GM12878 (cell line): ENCODE measurements at regions not wholly inside any gene's neighbourhood (a gene's known extent, or its start where the extent isn't known, plus 50 kb on each side); places are given as distances from the start of the nearest gene placed in this dataset.

Experiments
- ATAC-seq: fragments of 200-7000 bp; cut with Tn5 transposase; 3 replicates; pipeline ENCODE4 v1.9.1; 2020; ENCODE audit warnings: mild to moderate bottlenecking, moderate library complexity
- BruUV-seq: library from RNA; stranded (reverse); fragments of 400-500 nt; replicated peaks from 2 replicates; lab custom pipeline; 2021; lab: Mats Ljungman, UMichigan
- CTCF ChIA-PET: fragments of 300-600 bp; sonication (Branson Sonifier 250); formaldehyde crosslinking; extraction: SDS; loops from one replicate; lab custom pipeline; 2021; ENCODE audit warnings: inconsistent platforms; lab: Yijun Ruan, JAX
- POLR2A ChIA-PET: fragments of 350-600 bp; formaldehyde crosslinking; extraction: SDS; loops from one replicate; lab custom pipeline; 2021; ENCODE audit warnings: inconsistent platforms; lab: Charles Lee
- RAD21 ChIA-PET: fragments of 300-600 bp; sonication (Branson Sonifier 250); formaldehyde crosslinking; loops from one replicate; lab custom pipeline; 2023; ENCODE audit warnings: antibody characterized with exemption; ENCODE audit not compliant: unreplicated experiment; lab: Charles Lee
- SMC1A ChIA-PET: fragments of 300-600 bp; sonication (Branson Sonifier 250); formaldehyde crosslinking; loops from one replicate; lab custom pipeline; 2023; ENCODE audit not compliant: unreplicated experiment, uncharacterized antibody; lab: Charles Lee
- DNase-seq: peaks from one replicate; pipeline ENCODE4 v3.0.0-alpha.2; 2011; ENCODE audit warnings: low read depth, low spot score
- FAIRE-seq: peaks from 3 replicates; lab custom pipeline; 2011; peaks lifted over from hg19 to GRCh38; lab: Jason Lieb, UNC
- H2AFZ ChIP-seq: 2 replicates; pipeline ENCODE4 v1.6.0; 2011; ENCODE audit warnings: low read depth, low read length, control low read depth; ENCODE audit not compliant: control insufficient read depth
- H3K27ac ChIP-seq: 2 replicates; pipeline ENCODE4 v1.5.1; 2011; ENCODE audit warnings: control low read depth; ENCODE audit not compliant: control insufficient read depth, insufficient read depth
- H3K27me3 ChIP-seq, 2 experiments: replicated peaks in 1 of 2; 2 replicates each; pipeline versions ENCODE4 v1.6.0 to v1.6.1; 2011; ENCODE audit warnings: low read length in 1 of 2; ENCODE audit not compliant: control insufficient read depth in 2 of 2, insufficient read depth in 2 of 2
- H3K36me3 ChIP-seq, 2 experiments: 2 replicates each; pipeline ENCODE4 v1.5.1; 2011; ENCODE audit warnings: low read length in 1 of 2; ENCODE audit not compliant: control insufficient read depth in 2 of 2, insufficient read depth in 2 of 2
- H3K4me1 ChIP-seq: 2 replicates; pipeline ENCODE4 v1.6.1; 2011; ENCODE audit warnings: mild to moderate bottlenecking, low read length, moderate library complexity, mixed read lengths; ENCODE audit not compliant: control insufficient read depth, insufficient read depth
- H3K4me2 ChIP-seq: 2 replicates; pipeline ENCODE4 v1.6.0; 2011; ENCODE audit warnings: control low read depth; ENCODE audit not compliant: control insufficient read depth, insufficient read depth
- H3K4me3 ChIP-seq: fragments of 200-600 bp; sonication (generic); 2 replicates; pipeline ENCODE4 v1.5.1; 2016
- H3K79me2 ChIP-seq: 2 replicates; pipeline ENCODE4 v1.6.0; 2011; ENCODE audit warnings: low read length; ENCODE audit not compliant: control insufficient read depth, insufficient read depth
- H3K9ac ChIP-seq: 2 replicates; pipeline ENCODE4 v1.8.0; 2011; ENCODE audit warnings: low read length, control low read depth, mixed read lengths; ENCODE audit not compliant: control insufficient read depth, insufficient read depth
- H3K9me3 ChIP-seq: replicated peaks from 3 replicates; pipeline ENCODE4 v1.5.1; 2011; ENCODE audit warnings: mild to moderate bottlenecking, low read length; ENCODE audit not compliant: control insufficient read depth, insufficient read depth
- H4K20me1 ChIP-seq: 2 replicates; pipeline ENCODE4 v1.6.0; 2011; ENCODE audit not compliant: control insufficient read depth, insufficient read depth
- CBX3 ChIP-seq: fragments of 200-600 bp; sonication (generic); IDR thresholded peaks from 2 replicates; pipeline ENCODE4 v1.6.1; 2016; ENCODE audit warnings: low read depth, borderline replicate concordance
- CHD4 ChIP-seq: fragments of 200-600 bp; sonication (generic); IDR thresholded peaks from 2 replicates; pipeline ENCODE4 v1.6.1; 2016; ENCODE audit warnings: mild to moderate bottlenecking
- CREB1 ChIP-seq: IDR thresholded peaks from 2 replicates; pipeline ENCODE4 v1.6.1; 2012; ENCODE audit warnings: low read depth, mild to moderate bottlenecking, inconsistent platforms
- EGR1 ChIP-seq, 2 experiments: IDR thresholded peaks; 1 replicate in 1 of 2; 2 replicates in 1 of 2; pipeline ENCODE4 v1.6.1; 2011 to 2012; ENCODE audit warnings: low read depth in 2 of 2, low read length in 2 of 2, borderline replicate concordance in 1 of 2, mild to moderate bottlenecking in 1 of 2, moderate library complexity in 1 of 2
- EP300 ChIP-seq, 2 experiments: fragments of 150-350 bp in 1 of 2; IDR thresholded peaks; 2 replicates each; pipeline ENCODE4 v1.6.1; 2011 to 2012; ENCODE audit warnings: low read depth in 2 of 2, low read length in 2 of 2, borderline replicate concordance in 1 of 2, improper control_type of control experiment in 1 of 2, inconsistent platforms in 1 of 2; ENCODE audit not compliant: control insufficient read depth in 1 of 2
- GATAD2B ChIP-seq: fragments of 450-650 bp; conservative IDR thresholded peaks from 2 replicates; pipeline ENCODE4 v1.6.1; 2017; ENCODE audit warnings: low read depth, mild to moderate bottlenecking, moderate library complexity
- HDAC6 ChIP-seq: fragments of 200-600 bp; sonication (generic); IDR thresholded peaks from one replicate; pipeline ENCODE4 v1.8.0; 2017; ENCODE audit warnings: antibody characterized with exemption; ENCODE audit not compliant: unreplicated experiment
- KAT2A ChIP-seq: conservative IDR thresholded peaks from 2 replicates; pipeline ENCODE4 v1.6.1; 2011; ENCODE audit warnings: low read depth, low read length; ENCODE audit not compliant: control insufficient read depth
- MEF2A ChIP-seq: IDR thresholded peaks from 2 replicates; pipeline ENCODE4 v1.6.1; 2011; ENCODE audit warnings: low read depth, mild to moderate bottlenecking, low read length, moderate library complexity; ENCODE audit not compliant: insufficient read depth
- MYC ChIP-seq: IDR thresholded peaks from 2 replicates; pipeline ENCODE4 v1.6.1; 2011; ENCODE audit warnings: mild to moderate bottlenecking, low read length, moderate library complexity, inconsistent platforms; ENCODE audit not compliant: insufficient read depth, insufficient replicate concordance, insufficient read length, severe bottlenecking
- NR2C2 ChIP-seq: IDR thresholded peaks from 2 replicates; pipeline ENCODE4 v1.6.1; 2011; ENCODE audit warnings: borderline replicate concordance, low read depth; ENCODE audit not compliant: control insufficient read depth, insufficient read length
- SP1 ChIP-seq: IDR thresholded peaks from one replicate; pipeline ENCODE4 v1.6.1; 2011; ENCODE audit warnings: low read depth, low read length
- TARDBP ChIP-seq: IDR thresholded peaks from 2 replicates; pipeline ENCODE4 v1.6.1; 2016; ENCODE audit warnings: borderline replicate concordance
- TCF12 ChIP-seq: IDR thresholded peaks from 2 replicates; pipeline ENCODE4 v1.6.1; 2011; ENCODE audit warnings: low read depth, mild to moderate bottlenecking, low read length
- YY1 ChIP-seq: IDR thresholded peaks from 2 replicates; pipeline ENCODE4 v1.6.1; 2011; ENCODE audit warnings: low read depth, mild to moderate bottlenecking, low read length
- ZNF207 ChIP-seq: fragments of 450-650 bp; IDR thresholded peaks from 2 replicates; pipeline ENCODE4 v1.6.1; 2014; ENCODE audit warnings: antibody characterized with exemption, mild to moderate bottlenecking, borderline replicate concordance
- ZNF384 ChIP-seq: IDR thresholded peaks from 2 replicates; pipeline ENCODE4 v1.6.1; 2012; ENCODE audit warnings: low read depth, mild to moderate bottlenecking, low read length, improper control_type of control experiment, borderline replicate concordance
- ZZZ3 ChIP-seq: IDR thresholded peaks from 2 replicates; pipeline ENCODE4 v1.6.1; 2011; ENCODE audit warnings: low read depth; ENCODE audit not compliant: control insufficient read depth, insufficient read length
- WGBS: methylation state at CpG from one replicate; pipeline ENCODE4 v1.1.6; 2016; ENCODE audit warnings: low lambda C conversion rate; ENCODE audit not compliant: insufficient replicate concordance, insufficient coverage; ENCODE audit errors: missing lambda C conversion rate; 5-methylcytosine and 5-hydroxymethylcytosine counted together
- in situ Hi-C: fragments of 300-500 bp; cut with MboI; formaldehyde crosslinking; loops from 9 replicates; pipeline ENCODE4 v1.14.3; 2018; ENCODE audit warnings: mixed read lengths
- intact Hi-C: fragments of 100-400 bp; cut with micrococcal nuclease; formaldehyde crosslinking; loops from one replicate; pipeline ENCODE4 v1.14.2; 2022; ENCODE audit not compliant: unreplicated experiment
- TF ChIP-seq, protein P1 (sequence below): fragments of 150-350 bp; IDR thresholded peaks from 2 replicates; pipeline ENCODE4 v1.6.1; 2016; ENCODE audit warnings: low read depth, low read length
- TF ChIP-seq, protein P2 (sequence below): fragments of 450-650 bp; IDR thresholded peaks from 2 replicates; pipeline ENCODE4 v1.6.1; 2017; ENCODE audit warnings: mild to moderate bottlenecking, low read depth, inconsistent platforms; ENCODE audit not compliant: poor library complexity, severe bottlenecking

DNA sequence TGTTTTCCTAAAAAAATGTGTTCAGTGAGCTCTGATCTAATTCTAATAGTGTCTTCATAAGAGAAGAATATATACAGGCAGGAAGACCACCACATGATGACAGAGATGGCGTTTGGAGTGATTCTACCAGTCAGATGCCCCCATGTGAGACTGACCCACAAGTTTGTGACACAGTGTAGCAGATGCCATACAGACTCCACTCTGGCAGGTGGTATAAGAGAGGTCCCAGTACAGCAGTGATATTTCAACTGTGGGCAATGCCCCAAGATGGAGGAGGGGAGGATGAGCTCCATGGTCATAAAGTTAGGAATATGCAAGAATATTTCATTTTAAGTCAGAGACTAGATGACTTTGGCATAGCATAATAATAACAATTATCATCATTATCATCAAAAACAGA is 1022.6 kb downstream of the KCNMA1 start:
- Histone ChIP-seq H3K36me3 (no peaks in the 10 kb centered on the region), H3K4me2 (no peak overlapping the region), H3K4me1 (no peaks in the 10 kb centered on the region), H4K20me1 (no peaks in the 10 kb centered on the region), H3K4me3 (no peak overlapping the region), H3K9me3 (no peaks in the 10 kb centered on the region), H3K79me2 (no peaks in the 10 kb centered on the region), H3K27ac (no peak overlapping the region), H3K9ac (no peak overlapping the region), H2AFZ (no peak overlapping the region), H3K27me3 (no peaks in the 10 kb centered on the region)
- no peak for DNase-seq
- TF ChIP-seq MYC (no peak), KAT2A (no peak), EGR1 (IDR thresholded peaks at IDR 0.05; ENCODE audit: borderline replicate concordance in 1 of 2, low read depth in 2 of 2, low read length in 2 of 2) (no peak), EP300 (IDR thresholded peaks at IDR 0.05; ENCODE audit: borderline replicate concordance in 1 of 2, control insufficient read depth in 1 of 2, low read depth in 2 of 2, low read length in 2 of 2) (no peak), SP1 (no peak), ZZZ3 (no peak), YY1 (no peak), ZNF207 (no peak), NR2C2 (no peak), TCF12 (no peak), CHD4 (no peak), TARDBP (no peak), CBX3 (no peak), HDAC6 (no peak), CREB1 (no peak), MEF2A (no peak), ZNF384 (no peak), GATAD2B (no peak)
- TF ChIP-seq, protein P1, sequence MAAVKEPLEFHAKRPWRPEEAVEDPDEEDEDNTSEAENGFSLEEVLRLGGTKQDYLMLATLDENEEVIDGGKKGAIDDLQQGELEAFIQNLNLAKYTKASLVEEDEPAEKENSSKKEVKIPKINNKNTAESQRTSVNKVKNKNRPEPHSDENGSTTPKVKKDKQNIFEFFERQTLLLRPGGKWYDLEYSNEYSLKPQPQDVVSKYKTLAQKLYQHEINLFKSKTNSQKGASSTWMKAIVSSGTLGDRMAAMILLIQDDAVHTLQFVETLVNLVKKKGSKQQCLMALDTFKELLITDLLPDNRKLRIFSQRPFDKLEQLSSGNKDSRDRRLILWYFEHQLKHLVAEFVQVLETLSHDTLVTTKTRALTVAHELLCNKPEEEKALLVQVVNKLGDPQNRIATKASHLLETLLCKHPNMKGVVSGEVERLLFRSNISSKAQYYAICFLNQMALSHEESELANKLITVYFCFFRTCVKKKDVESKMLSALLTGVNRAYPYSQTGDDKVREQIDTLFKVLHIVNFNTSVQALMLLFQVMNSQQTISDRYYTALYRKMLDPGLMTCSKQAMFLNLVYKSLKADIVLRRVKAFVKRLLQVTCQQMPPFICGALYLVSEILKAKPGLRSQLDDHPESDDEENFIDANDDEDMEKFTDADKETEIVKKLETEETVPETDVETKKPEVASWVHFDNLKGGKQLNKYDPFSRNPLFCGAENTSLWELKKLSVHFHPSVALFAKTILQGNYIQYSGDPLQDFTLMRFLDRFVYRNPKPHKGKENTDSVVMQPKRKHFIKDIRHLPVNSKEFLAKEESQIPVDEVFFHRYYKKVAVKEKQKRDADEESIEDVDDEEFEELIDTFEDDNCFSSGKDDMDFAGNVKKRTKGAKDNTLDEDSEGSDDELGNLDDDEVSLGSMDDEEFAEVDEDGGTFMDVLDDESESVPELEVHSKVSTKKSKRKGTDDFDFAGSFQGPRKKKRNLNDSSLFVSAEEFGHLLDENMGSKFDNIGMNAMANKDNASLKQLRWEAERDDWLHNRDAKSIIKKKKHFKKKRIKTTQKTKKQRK = no peak
- TF ChIP-seq, protein P2, sequence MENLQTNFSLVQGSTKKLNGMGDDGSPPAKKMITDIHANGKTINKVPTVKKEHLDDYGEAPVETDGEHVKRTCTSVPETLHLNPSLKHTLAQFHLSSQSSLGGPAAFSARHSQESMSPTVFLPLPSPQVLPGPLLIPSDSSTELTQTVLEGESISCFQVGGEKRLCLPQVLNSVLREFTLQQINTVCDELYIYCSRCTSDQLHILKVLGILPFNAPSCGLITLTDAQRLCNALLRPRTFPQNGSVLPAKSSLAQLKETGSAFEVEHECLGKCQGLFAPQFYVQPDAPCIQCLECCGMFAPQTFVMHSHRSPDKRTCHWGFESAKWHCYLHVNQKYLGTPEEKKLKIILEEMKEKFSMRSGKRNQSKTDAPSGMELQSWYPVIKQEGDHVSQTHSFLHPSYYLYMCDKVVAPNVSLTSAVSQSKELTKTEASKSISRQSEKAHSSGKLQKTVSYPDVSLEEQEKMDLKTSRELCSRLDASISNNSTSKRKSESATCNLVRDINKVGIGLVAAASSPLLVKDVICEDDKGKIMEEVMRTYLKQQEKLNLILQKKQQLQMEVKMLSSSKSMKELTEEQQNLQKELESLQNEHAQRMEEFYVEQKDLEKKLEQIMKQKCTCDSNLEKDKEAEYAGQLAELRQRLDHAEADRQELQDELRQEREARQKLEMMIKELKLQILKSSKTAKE = no peak
- ChIA-PET RAD21 (no interaction called here), CTCF (no interaction called here), POLR2A (no interaction called here), SMC1A (no interaction called here)
- WGBS = 5% methylated on average over 1 of the region's 1 CpG
- no TSS peak for BruUV-seq
- in situ Hi-C loops = no loop called here
- no peak for ATAC-seq
- intact Hi-C loops = no loop called here
- FAIRE-seq = no peak
